ENCODE measurements at regions not wholly inside any gene's neighbourhood (a gene's known extent, or its start where the extent isn't known, plus 50 kb on each side); places are given as distances from the start of the nearest gene placed in this dataset.

DNA sequence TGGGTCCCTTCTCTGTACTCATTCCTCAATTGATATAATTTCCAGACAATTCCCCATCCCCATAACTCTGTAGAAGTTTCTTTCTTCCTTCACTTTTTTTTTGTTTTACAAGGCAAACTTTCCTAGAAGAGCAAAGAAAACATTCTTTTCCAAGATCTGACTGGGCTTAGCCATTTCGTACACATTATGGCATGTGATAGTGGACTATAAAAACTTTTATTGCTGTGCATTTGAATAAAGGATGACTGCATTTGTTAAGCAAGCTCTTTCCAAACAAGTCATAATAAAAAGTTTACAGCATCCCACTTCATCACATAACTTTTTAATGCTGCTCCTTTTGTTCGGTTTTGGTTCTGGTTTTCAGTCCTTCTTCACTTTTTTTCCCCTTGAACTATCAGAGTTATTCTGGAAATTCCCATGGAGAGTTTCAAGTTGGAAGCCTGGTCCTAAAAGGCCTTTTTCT lies 231.0 kb upstream of the HMGA2 start:
- H3K27ac ChIP-seq (ENCODE audit: insufficient read depth, low read length), result no peak overlapping the region
- H3K9ac ChIP-seq (ENCODE audit: insufficient read depth, low read length), result no peak overlapping the region
- no peak for TF ChIP-seq EZH2 (IDR thresholded peaks at IDR 0.05; ENCODE audit: low read length, missing control alignments)
- TF ChIP-seq, protein P1, sequence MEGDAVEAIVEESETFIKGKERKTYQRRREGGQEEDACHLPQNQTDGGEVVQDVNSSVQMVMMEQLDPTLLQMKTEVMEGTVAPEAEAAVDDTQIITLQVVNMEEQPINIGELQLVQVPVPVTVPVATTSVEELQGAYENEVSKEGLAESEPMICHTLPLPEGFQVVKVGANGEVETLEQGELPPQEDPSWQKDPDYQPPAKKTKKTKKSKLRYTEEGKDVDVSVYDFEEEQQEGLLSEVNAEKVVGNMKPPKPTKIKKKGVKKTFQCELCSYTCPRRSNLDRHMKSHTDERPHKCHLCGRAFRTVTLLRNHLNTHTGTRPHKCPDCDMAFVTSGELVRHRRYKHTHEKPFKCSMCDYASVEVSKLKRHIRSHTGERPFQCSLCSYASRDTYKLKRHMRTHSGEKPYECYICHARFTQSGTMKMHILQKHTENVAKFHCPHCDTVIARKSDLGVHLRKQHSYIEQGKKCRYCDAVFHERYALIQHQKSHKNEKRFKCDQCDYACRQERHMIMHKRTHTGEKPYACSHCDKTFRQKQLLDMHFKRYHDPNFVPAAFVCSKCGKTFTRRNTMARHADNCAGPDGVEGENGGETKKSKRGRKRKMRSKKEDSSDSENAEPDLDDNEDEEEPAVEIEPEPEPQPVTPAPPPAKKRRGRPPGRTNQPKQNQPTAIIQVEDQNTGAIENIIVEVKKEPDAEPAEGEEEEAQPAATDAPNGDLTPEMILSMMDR (conservative IDR thresholded peaks at IDR 0.05 in 1 of 2, IDR thresholded peaks at IDR 0.05 in 1 of 2; ENCODE audit: low read depth in 1 of 2, low read length in 2 of 2), result no peak
- H3K4me2 ChIP-seq (ENCODE audit: extremely low read depth, insufficient read depth, low read length), result no peak overlapping the region
- H3K79me2 ChIP-seq (ENCODE audit: control insufficient read depth, insufficient read depth, low read length), result no peaks in the 10 kb centered on the region
- no peak overlapping the region for H3K4me3 ChIP-seq (replicated peaks in 1 of 4; ENCODE audit: control extremely low read depth in 1 of 4, insufficient read depth in 1 of 4, low read depth in 3 of 4, low read length in 4 of 4)
- H3K9me3 ChIP-seq (ENCODE audit: control insufficient read depth, insufficient read depth, low read depth, low read length), result no peaks in the 10 kb centered on the region
- no peaks in the 10 kb centered on the region for H3K27me3 ChIP-seq (ENCODE audit: control insufficient read depth, insufficient read depth, low read length)
- DNase-seq (ENCODE audit: low read depth in 2 of 2), result no peak
- H3K36me3 ChIP-seq (ENCODE audit: control insufficient read depth, insufficient read depth, low read length), result no peaks in the 10 kb centered on the region
- H3K4me1 ChIP-seq (ENCODE audit: control insufficient read depth, extremely low read depth, insufficient read depth, low read length), result no peaks in the 10 kb centered on the region
- H2AFZ ChIP-seq (ENCODE audit: low read length), result no peak overlapping the region
- no peaks in the 10 kb centered on the region for H4K20me1 ChIP-seq (ENCODE audit: control insufficient read depth, extremely low read depth, insufficient read depth, low read length)

DNA sequence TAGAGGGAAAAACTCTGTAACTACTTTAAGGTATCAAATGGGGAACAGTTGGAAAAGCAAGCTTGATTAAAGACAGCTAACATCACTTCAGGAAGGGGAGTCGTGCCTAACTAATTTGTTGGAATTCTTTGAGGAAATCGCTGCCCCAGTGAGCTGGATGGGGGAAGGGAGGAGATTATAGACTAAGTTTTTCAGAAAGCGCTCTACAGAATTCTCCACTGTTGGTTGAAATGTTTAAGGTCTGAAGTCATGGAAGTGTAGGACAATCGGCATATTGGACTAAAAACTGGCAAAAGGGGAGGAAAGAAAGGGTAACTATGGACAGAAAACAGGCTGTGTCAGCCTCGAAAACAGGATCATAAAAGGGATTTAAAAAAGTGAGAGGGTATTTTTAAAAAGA lies 229.9 kb upstream of the HMGA2 start:
- Histone ChIP-seq H3K27me3 (ENCODE audit: control insufficient read depth, insufficient read depth, low read length) (no peaks in the 10 kb centered on the region), H3K9ac (ENCODE audit: insufficient read depth, low read length) (no peak overlapping the region), H3K79me2 (ENCODE audit: control insufficient read depth, insufficient read depth, low read length) (no peaks in the 10 kb centered on the region), H3K4me1 (ENCODE audit: control insufficient read depth, extremely low read depth, insufficient read depth, low read length) (no peaks in the 10 kb centered on the region), H3K36me3 (ENCODE audit: control insufficient read depth, insufficient read depth, low read length) (no peaks in the 10 kb centered on the region), H3K9me3 (ENCODE audit: control insufficient read depth, insufficient read depth, low read depth, low read length) (no peaks in the 10 kb centered on the region), H4K20me1 (ENCODE audit: control insufficient read depth, extremely low read depth, insufficient read depth, low read length) (no peaks in the 10 kb centered on the region), H3K4me3 (replicated peaks in 1 of 4; ENCODE audit: control extremely low read depth in 1 of 4, insufficient read depth in 1 of 4, low read depth in 3 of 4, low read length in 4 of 4) (no peak overlapping the region), H3K4me2 (ENCODE audit: extremely low read depth, insufficient read depth, low read length) (no peak overlapping the region), H3K27ac (ENCODE audit: insufficient read depth, low read length) (no peak overlapping the region), H2AFZ (ENCODE audit: low read length) (peak overlapping the region; percentile 39)
- DNase-seq (ENCODE audit: low read depth in 2 of 2), result no peak
- TF ChIP-seq, protein P1 (conservative IDR thresholded peaks at IDR 0.05 in 1 of 2, IDR thresholded peaks at IDR 0.05 in 1 of 2; ENCODE audit: low read depth in 1 of 2, low read length in 2 of 2), result no peak
- TF ChIP-seq EZH2 (IDR thresholded peaks at IDR 0.05; ENCODE audit: low read length, missing control alignments), result no peak

DNA sequence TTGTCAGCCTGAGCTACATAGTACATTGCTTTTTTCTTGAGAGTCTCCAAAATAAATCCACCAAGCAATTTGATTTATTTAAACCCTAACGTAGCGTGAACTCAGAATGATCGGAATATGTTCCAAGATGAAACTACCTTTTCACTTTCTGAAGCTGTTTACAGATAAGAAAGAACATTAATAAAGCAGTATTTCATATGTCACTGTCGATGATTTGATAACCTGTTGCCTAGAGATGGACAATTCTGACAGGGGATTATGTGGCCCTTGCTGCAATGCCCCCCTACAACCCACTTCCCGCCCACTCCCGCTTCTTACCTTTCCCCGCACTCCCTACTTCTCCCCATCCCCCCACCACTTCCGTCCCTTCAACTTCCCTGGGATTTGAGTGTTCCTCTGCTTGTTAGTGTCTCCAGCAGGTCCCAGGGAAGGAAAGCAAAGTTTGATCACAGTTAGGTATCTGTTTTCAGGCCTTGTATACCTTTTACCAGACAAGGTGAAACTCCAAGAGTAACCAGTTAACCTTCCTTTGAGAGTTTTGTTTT lies 229.2 kb upstream of the HMGA2 start:
- TF ChIP-seq, protein P1 (conservative IDR thresholded peaks at IDR 0.05 in 1 of 2, IDR thresholded peaks at IDR 0.05 in 1 of 2; ENCODE audit: low read depth in 1 of 2, low read length in 2 of 2), result no peak
- no peak for TF ChIP-seq EZH2 (IDR thresholded peaks at IDR 0.05; ENCODE audit: low read length, missing control alignments)
- Histone ChIP-seq H4K20me1 (ENCODE audit: control insufficient read depth, extremely low read depth, insufficient read depth, low read length) (no peaks in the 10 kb centered on the region), H3K4me1 (ENCODE audit: control insufficient read depth, extremely low read depth, insufficient read depth, low read length) (no peaks in the 10 kb centered on the region), H3K79me2 (ENCODE audit: control insufficient read depth, insufficient read depth, low read length) (no peaks in the 10 kb centered on the region), H3K4me2 (ENCODE audit: extremely low read depth, insufficient read depth, low read length) (no peak overlapping the region), H3K9ac (ENCODE audit: insufficient read depth, low read length) (no peak overlapping the region), H3K9me3 (ENCODE audit: control insufficient read depth, insufficient read depth, low read depth, low read length) (no peaks in the 10 kb centered on the region), H3K36me3 (ENCODE audit: control insufficient read depth, insufficient read depth, low read length) (no peaks in the 10 kb centered on the region), H2AFZ (ENCODE audit: low read length) (no peak overlapping the region), H3K27ac (ENCODE audit: insufficient read depth, low read length) (no peak overlapping the region), H3K27me3 (ENCODE audit: control insufficient read depth, insufficient read depth, low read length) (no peaks in the 10 kb centered on the region), H3K4me3 (replicated peaks in 1 of 4; ENCODE audit: control extremely low read depth in 1 of 4, insufficient read depth in 1 of 4, low read depth in 3 of 4, low read length in 4 of 4) (no peak overlapping the region)
- DNase-seq (ENCODE audit: low read depth in 2 of 2), result no peak

All from fibroblast of lung (primary cell).